ENCODE measurements at regions not wholly inside any gene's neighbourhood (a gene's known extent, or its start where the extent isn't known, plus 50 kb on each side); places are given as distances from the start of the nearest gene placed in this dataset.
"Not testable (repeated sequence)": the region's sequence is repeated elsewhere in the genome, so short reads cannot be mapped to it uniquely, and the experiment has no call there.

DNA sequence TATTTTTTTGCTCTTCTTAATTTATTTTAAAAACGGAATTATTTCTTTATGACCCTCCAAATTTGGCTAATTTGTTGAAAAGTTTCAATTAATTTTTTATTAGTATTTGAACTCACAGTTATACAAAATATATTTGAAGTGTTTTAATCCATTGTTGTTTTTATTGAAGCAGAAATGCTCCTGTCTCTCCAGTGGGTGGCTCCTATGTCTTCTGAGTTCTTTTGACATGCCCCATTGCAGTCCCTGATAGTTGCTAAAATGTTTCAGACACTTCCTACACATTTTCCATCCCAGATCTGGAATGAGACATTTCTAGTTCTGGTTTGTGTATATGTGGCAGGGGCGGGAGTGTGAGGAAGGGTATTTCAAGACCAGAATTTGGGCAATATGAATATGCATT is 579.4 kb upstream of the PRR20A start:
- no peak for DNase-seq

DNA sequence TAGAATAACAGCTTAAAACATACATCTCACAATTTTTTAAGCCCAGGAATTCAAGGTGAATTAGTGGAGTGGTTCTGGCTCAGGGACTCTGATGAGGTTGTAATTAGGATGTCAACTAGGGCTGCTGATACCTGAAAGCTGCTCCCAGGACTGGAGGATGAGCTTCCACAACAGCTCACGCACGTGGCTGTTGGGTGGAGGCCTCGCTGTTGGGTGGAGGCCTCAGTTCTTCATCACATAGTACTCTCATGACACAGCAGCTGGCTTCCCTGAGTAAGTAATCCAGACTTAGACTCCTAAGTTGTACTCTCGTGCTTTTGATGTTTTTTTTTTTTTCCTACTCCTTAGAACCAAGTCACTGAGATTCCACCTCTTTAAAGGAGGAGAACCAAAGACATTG is 577.1 kb upstream of the PRR20A start:
- no peak for DNase-seq

DNA sequence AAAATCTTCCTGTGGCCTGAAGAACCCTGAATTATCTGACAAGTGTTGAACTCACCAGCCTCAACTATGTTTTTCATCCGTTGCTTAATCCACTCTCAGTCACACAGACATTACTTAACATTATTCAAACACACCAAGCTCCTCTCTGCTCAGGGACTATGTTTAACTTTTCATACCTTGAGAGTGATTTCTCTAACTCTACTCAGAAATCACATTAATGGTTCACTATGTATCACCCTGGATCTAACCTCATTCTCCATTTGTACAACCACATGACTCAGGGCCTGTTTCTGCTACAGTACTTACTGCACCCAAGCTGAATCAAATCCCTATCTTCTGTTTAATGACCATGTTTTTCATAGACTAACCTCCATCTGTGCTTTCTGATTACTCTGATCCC is 553.7 kb upstream of the PRR20A start:
- no peak for DNase-seq

DNA sequence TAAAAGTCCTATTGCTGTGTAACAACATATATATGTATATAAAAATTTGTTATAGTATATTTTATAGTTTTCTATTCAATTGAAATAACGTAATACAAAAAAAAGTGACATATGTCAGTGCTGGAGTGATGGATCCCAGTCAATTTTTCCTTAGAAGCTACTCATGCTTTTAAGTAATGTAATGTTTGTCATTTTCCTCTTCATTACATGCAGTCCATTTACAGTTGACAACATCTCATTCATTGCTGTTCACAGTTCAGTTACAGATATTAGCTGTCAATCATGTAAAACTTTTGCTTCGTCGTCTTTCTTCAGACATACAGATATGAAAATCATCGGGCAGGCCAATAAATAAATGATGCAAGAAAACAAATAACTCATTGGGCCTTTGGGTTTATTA is 525.1 kb upstream of the PRR20A start:
- no peak for DNase-seq

DNA sequence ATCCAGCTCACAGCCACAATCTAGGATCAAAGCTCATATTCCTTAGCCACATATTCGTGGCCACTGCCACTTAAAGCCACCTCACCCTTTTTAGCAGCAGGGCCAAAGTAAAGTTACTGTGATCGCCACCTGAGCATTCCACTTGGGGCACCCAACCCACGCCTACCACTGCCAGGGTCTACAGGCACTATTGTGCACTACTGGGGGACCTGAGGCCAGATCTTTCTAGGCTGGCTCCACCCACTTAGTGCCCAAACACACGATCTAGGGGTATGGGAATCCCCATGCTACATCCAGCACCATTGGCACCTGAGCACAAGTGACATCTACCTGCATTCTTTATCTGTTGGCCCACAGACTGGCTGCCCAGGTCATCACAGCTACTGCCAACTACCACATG is 517.9 kb upstream of the PRR20A start:
- no peak for DNase-seq

DNA sequence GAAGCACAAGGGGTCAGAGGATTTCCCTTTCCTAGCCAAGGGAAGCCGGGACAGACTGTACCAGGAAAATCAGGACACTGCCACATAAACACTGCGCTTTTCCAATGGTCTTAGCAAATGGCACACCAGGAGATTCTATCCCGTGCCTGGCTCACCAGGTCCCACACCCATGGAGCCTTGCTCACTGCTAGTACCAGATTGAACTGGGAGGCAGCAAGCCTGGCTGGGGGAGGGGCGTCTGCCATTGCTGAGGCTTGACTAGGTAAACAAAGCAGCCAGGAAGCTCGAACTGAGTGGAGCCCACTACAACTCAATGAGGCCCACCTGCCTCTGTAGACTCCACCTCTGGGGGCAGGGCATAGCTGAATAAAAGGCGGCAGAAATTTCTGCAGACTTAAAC is 511.8 kb upstream of the PRR20A start:
- not testable (repeated sequence) for DNase-seq

DNA sequence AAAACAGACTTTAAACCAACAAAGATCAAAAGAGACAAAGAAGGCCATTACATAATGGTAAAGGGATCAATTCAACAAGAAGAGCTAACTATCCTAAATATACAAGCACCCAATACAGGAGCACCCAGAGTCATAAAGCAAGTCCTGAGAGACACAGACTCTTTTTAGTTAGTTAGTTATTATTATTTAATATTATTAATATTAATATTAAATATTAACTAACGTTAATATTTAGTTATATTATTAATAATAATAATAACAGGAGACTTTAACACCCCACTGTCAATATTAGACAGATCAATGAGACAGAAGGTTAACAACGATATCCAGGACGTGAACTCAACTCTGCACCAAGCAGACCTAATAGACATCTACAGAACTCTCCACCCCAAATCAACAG is 509.7 kb upstream of the PRR20A start:
- not testable (repeated sequence) for DNase-seq

DNA sequence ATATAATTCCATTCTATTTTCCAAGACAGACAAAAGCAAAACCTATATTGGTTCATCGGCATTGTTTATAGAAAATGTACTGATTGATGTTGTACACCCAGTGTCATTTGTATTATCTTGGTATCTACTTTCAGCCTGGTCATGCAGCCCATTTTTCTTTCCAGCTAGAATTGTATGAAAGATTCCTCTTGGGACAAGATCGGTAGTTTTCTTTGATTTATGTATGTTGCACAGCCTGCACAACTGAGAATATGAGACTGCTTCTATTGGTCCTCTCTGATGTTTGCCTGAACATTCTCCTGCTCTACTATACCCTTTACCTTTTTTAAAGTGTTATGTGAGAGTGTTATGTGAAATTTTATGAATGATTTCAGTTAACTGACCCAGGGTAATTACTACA is 487.7 kb upstream of the PRR20A start:
- no peak for DNase-seq

DNA sequence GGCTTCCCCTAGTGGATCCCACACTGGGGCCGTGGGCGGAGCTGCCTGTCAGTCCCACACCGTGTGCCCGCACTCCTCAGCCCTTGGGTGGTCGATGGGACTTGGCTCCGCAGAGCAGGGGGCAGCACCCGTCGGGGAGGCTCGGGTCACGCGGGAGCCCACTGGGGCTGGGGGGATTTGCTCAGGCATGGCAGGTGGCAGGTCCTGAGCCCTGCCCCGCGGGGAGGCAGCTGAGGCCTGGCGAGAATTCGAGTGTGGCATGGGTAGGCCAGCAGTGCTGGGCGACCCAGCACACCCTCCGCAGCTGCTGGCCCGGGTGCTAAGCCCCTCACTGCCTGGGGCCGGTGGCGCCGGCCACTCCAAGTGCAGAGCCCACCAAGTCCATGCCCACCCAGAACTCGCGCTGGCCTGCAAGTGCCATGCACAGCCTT is 481.7 kb upstream of the PRR20A start:
- no peak for DNase-seq

DNA sequence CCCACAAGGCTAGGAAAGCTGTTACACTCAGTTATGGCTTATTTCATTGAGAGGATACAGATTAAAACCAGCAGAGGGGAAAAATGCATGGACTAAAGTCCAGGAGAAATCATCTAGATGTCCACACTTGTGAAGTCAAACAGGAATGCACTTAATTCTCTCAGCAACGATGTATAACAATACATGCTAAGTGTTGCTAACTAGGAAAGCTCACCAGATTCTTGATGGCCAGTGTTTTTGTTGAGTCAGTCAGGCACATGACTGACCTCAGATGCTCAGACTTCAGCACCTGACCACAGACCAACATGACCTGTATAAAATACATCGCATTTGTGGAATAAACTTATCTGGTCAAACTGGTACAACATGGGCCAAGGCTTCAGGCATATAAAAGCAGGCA is 470.2 kb upstream of the PRR20A start:
- no peak for DNase-seq

DNA sequence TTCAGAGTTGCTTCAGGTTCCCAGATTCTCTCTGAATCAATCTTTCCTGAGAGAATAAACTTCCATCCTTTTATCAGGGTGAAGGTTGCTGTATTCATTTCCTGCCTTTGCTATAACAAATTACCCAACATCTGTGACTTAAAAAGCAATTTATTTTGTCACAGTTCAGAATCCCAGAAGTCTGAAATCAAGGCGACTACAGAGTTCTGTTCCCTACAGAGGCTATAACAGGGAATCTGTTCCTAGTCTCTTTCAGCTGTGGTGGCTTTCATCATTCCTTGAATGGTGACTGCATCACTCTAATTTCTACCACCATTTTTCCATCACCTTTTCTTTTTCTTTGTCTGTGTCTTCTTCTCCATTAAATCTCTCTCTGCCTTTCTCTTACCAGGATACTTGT is 459.3 kb upstream of the PRR20A start:
- no peak for DNase-seq

DNA sequence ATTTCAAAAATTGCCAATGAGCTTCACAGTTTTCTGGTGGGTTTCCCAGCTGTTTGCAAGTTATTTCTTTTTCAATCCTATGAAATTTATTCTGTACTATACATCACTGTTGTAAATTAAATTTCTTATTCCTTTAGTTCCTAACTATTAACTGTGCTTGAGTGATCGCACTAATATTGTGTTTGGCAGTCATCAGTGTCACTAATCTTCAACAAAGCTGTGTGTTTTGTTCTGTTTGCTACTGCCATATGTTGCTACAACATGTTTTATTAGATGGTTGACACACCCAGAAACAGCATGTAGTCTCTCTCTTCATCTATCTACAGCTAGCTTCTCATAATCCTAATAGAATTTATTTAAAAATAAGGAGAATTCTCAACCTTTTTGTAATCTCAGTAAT is 453.6 kb upstream of the PRR20A start:
- no peak for DNase-seq

DNA sequence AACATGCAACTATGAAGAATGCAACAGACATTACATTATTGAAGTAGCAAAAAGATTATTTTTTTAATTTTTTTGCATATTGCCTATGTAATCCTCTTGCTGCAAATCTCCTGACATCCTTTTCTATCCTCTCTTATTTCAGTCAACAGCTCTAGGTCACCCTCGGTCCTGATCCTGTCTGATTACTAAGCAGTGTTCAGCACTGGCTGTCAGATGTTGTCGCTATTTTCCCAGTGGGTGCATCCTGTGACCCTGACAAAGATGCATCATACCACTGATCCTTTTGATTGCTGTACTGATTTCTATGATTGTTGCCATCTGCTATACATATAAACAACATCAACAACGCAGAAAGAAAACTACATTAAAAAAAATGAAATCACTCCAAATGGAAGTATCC is 443.7 kb upstream of the PRR20A start:
- no peak for DNase-seq

DNA sequence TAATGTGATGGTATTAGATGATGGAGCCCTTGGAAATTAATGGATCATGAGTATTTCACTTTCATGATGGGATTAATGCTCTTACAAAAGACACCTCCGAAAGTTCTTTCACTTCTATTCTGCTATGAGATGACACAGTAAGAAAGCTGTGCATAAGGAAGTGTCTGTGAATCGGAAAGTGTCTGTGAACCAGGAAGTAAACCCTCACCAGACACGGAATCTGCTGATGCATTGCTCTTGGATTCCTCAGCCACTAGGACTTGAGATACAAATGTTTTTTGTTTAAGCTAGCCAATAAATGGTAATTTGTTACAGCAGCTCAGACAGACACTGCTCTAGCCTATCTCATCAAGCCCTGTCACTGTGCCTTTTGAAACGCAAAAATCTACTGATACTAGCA is 440.4 kb upstream of the PRR20A start:
- no peak for DNase-seq

DNA sequence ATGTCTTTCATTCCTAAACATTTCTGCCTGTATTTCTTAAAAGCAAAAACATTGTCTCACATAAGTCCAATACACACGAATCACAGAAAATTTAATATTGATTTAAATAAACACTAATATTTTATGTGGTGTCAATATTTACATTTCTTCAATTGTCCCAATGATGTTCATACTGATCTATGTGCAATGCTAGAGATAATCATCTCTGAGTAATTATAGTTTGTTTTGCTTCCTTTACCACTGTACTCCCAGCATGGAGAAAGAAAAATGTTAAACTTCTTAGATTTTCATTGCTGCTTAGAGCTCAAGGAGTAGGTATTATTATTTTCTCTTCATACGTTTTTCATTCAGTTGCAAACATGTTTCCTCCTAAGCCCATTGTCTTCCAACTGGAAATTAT is 434.2 kb upstream of the PRR20A start:
- DNase-seq: no peak

DNA sequence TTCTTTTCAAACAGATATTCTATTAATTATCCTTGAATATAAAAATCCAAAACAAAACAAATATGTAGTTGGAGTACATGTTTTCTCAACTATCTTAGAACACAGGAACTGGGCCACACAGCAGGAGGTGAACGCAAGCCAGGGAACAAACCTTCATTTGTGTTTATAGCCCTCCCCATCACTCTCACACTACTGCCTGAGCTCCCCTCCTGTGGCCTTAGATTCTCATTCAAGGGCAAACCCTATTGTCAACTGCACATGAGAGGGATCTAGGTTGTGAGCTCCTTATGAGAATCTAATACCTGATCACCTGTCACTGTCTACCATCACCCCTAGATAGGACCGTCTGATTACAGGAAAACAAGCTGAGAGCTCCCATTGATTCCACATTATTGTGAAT is 427.1 kb upstream of the PRR20A start:
- DNase-seq: no peak

DNA sequence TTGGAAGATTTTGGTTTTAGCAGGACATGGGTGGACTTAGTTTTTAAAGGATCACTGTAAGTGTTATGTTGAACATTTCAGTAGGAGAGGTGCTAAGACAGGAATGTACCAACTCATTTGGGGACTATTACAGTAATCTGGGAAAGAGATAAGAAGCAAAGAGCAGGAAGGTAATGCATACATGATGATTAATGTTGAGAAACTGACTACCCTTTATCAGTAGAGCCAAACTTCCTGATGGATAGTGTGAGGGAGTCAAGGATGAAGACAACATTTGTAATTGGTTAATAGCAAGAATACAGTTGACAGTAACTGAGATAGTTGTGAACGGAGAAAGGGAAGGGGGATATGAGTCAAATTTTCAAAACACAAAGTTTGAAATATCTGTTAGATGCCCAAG is 421.9 kb upstream of the PRR20A start:
- no peak for DNase-seq

DNA sequence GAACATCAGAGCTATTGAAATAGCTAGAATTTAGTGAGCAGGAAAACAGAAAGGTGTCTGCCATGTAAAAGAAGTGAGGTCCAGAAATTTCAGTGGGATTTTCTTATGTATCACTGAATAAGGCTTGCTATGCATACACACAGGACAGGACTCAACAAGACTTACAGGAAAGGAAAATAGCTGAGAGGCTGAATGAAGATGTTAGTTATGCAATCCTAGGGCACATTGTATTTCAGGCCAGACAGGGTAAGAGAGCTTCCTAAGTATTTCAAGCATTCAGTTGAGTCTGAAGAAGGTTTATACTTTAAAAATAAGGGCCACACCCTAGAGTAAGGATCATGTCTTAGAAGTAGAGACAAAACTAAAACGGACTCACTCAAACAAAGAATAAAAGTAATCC is 419.9 kb upstream of the PRR20A start:
- DNase-seq: no peak

DNA sequence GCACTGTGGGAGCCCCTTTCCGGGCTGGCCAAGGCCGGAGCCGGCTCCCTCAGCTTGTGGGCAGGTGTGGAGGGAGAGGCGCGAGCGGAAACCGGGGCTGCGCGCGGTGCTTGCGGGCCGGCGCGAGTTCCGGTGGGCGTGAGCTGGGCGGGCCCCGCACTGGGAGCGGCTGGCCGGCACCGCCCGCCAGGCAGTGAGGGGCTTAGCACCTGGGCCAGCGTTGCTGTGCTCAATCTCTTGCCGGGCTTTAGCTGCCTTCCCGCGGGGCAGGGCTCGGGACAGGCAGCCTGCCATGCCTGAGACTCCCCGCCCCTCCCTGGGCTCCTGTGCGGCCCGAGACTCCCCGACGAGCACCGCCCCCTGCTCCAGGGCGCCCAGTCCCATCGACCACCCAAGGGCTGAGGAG is 405.2 kb upstream of the PRR20A start:
- DNase-seq: no peak

DNA sequence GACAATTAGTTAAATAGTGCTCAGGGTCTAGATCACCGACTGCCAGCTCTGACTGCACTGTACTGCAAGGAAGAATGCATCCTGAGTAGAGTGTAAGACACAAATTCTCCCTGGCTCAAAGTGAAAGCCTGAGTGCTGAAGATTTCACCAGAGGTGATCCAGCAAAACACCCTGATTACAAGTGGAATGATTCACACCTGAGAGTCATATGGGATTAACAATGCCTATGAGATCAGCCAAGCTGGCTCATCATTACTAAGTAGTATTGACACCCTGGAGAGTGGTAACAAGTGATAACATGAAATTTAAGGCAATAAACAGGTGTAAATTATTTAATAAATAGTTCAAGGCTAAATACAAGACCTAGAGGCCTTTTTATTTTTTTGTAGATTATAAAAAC is 403.8 kb upstream of the PRR20A start:
- no peak for DNase-seq

DNA sequence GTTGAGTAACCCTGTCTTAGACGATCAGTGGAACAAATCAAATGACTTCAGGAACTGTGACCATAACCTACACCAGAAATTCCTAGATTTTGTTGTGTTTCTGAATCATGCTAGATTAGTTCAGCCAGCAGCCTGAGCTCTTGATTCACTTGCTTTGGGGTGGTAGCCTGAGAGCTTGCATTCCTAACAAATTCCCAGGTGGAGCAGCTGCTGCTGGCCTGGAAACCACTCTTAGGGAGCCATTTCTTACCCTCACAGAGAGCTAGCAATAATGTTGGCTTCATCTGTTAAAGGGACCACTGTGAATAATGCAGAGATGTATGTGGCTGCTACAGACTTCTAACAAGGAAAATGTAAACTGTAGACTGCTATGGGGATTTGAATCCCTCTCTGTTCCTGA is 388.1 kb upstream of the PRR20A start:
- no peak for DNase-seq

DNA sequence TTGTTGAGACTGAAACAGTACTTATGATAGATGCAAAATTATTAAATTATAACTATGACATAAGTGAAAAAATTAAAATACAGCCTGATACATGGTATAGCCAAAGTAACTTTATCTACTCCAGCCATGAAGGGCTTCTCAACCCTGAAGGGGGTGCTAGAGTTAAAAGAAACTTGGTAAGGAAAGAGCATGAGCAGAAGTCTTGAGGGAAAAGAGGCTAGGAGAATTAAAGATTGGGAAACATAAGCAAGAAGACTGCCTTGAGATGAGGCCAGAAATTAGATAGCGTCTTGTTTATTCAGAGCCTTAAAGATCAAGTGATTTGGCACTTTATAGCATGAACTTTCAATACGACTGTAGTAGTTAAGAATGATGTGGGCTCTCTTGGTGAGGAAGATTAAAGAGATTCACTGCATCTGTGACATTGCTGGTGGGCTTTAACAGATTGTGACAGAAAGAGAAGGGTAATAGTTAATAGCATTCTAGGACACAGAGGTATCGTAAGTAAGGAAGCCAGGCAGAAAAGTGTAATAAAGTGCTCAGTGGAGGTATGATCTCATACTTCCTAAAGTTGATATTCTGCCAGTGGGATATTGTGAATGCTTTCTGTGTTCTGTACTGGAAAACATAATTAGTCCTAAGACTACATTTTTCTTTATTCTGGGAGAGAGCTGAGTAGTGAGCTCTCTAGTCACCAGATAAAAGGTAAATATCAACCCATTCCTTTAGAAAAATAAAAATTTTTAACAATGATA is 385.4 kb upstream of the PRR20A start:
- no peak for DNase-seq

DNA sequence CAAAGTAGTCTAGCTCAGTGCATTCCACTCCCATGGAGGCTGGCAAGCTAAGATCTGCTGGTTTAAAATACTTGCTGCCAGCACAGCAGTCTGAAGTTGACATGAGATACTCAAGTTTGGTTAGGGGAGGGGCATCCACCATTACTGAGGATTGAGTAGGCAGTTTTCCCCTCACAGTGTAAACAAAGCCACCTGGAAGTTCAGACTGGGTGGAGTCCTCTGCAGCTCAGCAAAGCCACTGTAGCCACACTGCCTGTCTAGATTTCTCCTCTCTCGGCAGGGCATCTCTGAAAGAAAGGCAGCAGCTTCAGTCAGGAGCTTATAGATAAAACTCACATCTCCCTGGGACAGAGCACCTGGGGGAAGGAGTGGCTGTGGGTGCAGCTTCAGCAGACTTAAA is 377.4 kb upstream of the PRR20A start:
- DNase-seq: not testable (repeated sequence)

DNA sequence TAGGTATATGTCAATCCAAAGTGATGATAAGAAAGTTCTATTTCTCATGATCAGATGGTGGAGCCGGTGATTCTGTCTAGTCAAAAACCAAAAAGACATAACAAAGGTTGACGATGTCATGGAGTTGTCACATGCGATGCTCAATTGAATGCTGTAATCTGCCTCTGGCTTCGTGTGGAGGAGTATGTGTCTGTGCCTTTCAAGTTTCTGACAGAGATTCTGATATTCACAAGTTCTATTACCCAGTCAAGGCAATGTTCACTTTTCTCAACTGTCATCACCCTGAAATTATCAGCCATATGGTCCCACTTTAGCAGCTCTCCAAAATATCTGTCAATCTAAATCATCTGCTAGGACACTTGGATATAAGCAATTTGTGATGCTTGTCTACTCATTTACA is 367.6 kb upstream of the PRR20A start:
- DNase-seq: no peak

DNA sequence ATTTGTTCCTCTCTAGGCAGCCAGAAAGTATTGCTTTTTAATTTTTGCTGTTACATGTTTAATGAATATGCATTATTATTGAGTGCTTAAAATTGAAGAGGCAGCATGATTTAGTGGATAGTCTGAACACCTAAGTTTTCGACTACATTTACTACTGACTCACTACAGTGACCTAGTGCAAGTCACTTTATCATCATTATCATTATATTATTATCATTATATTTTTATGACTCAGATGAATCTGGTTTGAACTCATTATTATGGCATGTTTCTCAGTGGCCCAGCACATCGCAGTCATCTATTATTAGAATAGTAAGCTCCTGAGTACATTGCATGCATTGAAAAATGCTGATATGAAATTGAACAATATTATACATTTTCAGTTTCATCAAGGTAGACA is 351.2 kb upstream of the PRR20A start:
- DNase-seq: no peak

DNA sequence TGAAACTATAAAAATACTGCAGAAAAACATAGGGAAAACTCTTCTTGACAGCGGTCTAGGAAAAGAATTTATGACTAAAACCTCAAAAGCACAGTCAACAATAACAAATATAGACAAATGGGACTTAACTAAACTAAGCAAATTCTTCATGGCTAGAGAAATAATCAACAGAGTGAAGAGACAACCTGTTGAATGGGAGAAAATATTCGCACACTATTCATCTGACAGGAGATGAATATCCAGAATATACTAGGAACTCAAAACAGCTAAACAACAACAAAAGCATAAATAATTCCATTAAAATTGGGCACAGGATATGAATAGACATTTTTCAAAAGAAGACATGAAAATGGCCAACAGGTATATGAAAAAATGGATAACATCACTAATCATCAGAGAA is 303.6 kb upstream of the PRR20A start:
- DNase-seq: no peak
